NT2/D1 (cell line): ENCODE measurements at regions not wholly inside any gene's neighbourhood (a gene's known extent, or its start where the extent isn't known, plus 50 kb on each side); places are given as distances from the start of the nearest gene placed in this dataset.

Source experiments
- SUZ12 ChIP-seq: IDR thresholded peaks from 2 replicates; pipeline ENCODE4 v1.6.1; 2011; ENCODE audit not compliant: insufficient read length, insufficient read depth; ENCODE audit errors: extremely low read depth
- YY1 ChIP-seq: IDR thresholded peaks from 2 replicates; pipeline ENCODE4 v1.6.1; 2011; ENCODE audit not compliant: insufficient read length, insufficient read depth
- ZNF274 ChIP-seq: IDR thresholded peaks from 2 replicates; pipeline ENCODE4 v1.6.1; 2011; ENCODE audit warnings: mild to moderate bottlenecking, low read depth, low read length

GRCh38 chrX:112368371-112368770 lies 285.8 kb upstream of the TRPC5 start:
- no peak for TF ChIP-seq ZNF274
- no peak for TF ChIP-seq SUZ12
- no peak for TF ChIP-seq YY1
